GM12878 (cell line): ENCODE measurements at regions not wholly inside any gene's neighbourhood (a gene's known extent, or its start where the extent isn't known, plus 50 kb on each side); places are given as distances from the start of the nearest gene placed in this dataset.

ENCODE experiments used
- ATAC-seq: fragments of 200-7000 bp; cut with Tn5 transposase; 3 replicates; pipeline ENCODE4 v1.9.1; 2020; ENCODE audit warnings: mild to moderate bottlenecking, moderate library complexity
- BruUV-seq: library from RNA; stranded (reverse); fragments of 400-500 nt; replicated peaks from 2 replicates; lab custom pipeline; 2021; lab: Mats Ljungman, UMichigan
- CTCF ChIA-PET: fragments of 300-600 bp; sonication (Branson Sonifier 250); formaldehyde crosslinking; extraction: SDS; loops from one replicate; lab custom pipeline; 2021; ENCODE audit warnings: inconsistent platforms; lab: Yijun Ruan, JAX
- POLR2A ChIA-PET: fragments of 350-600 bp; formaldehyde crosslinking; extraction: SDS; loops from one replicate; lab custom pipeline; 2021; ENCODE audit warnings: inconsistent platforms; lab: Charles Lee
- RAD21 ChIA-PET: fragments of 300-600 bp; sonication (Branson Sonifier 250); formaldehyde crosslinking; loops from one replicate; lab custom pipeline; 2023; ENCODE audit warnings: antibody characterized with exemption; ENCODE audit not compliant: unreplicated experiment; lab: Charles Lee
- SMC1A ChIA-PET: fragments of 300-600 bp; sonication (Branson Sonifier 250); formaldehyde crosslinking; loops from one replicate; lab custom pipeline; 2023; ENCODE audit not compliant: unreplicated experiment, uncharacterized antibody; lab: Charles Lee
- DNase-seq: peaks from one replicate; pipeline ENCODE4 v3.0.0-alpha.2; 2011; ENCODE audit warnings: low read depth, low spot score
- FAIRE-seq: peaks from 3 replicates; lab custom pipeline; 2011; peaks lifted over from hg19 to GRCh38; lab: Jason Lieb, UNC
- H2AFZ ChIP-seq: 2 replicates; pipeline ENCODE4 v1.6.0; 2011; ENCODE audit warnings: low read depth, low read length, control low read depth; ENCODE audit not compliant: control insufficient read depth
- H3K27ac ChIP-seq: 2 replicates; pipeline ENCODE4 v1.5.1; 2011; ENCODE audit warnings: control low read depth; ENCODE audit not compliant: control insufficient read depth, insufficient read depth
- H3K27me3 ChIP-seq, 2 experiments: replicated peaks in 1 of 2; 2 replicates each; pipeline versions ENCODE4 v1.6.0 to v1.6.1; 2011; ENCODE audit warnings: low read length in 1 of 2; ENCODE audit not compliant: control insufficient read depth in 2 of 2, insufficient read depth in 2 of 2
- H3K36me3 ChIP-seq, 2 experiments: 2 replicates each; pipeline ENCODE4 v1.5.1; 2011; ENCODE audit warnings: low read length in 1 of 2; ENCODE audit not compliant: control insufficient read depth in 2 of 2, insufficient read depth in 2 of 2
- H3K4me1 ChIP-seq: 2 replicates; pipeline ENCODE4 v1.6.1; 2011; ENCODE audit warnings: mild to moderate bottlenecking, low read length, moderate library complexity, mixed read lengths; ENCODE audit not compliant: control insufficient read depth, insufficient read depth
- H3K4me2 ChIP-seq: 2 replicates; pipeline ENCODE4 v1.6.0; 2011; ENCODE audit warnings: control low read depth; ENCODE audit not compliant: control insufficient read depth, insufficient read depth
- H3K4me3 ChIP-seq: fragments of 200-600 bp; sonication (generic); 2 replicates; pipeline ENCODE4 v1.5.1; 2016
- H3K79me2 ChIP-seq: 2 replicates; pipeline ENCODE4 v1.6.0; 2011; ENCODE audit warnings: low read length; ENCODE audit not compliant: control insufficient read depth, insufficient read depth
- H3K9ac ChIP-seq: 2 replicates; pipeline ENCODE4 v1.8.0; 2011; ENCODE audit warnings: low read length, control low read depth, mixed read lengths; ENCODE audit not compliant: control insufficient read depth, insufficient read depth
- H3K9me3 ChIP-seq: replicated peaks from 3 replicates; pipeline ENCODE4 v1.5.1; 2011; ENCODE audit warnings: mild to moderate bottlenecking, low read length; ENCODE audit not compliant: control insufficient read depth, insufficient read depth
- H4K20me1 ChIP-seq: 2 replicates; pipeline ENCODE4 v1.6.0; 2011; ENCODE audit not compliant: control insufficient read depth, insufficient read depth
- BACH1 ChIP-seq: fragments of 450-650 bp; IDR thresholded peaks from 2 replicates; pipeline ENCODE4 v1.6.1; 2017; ENCODE audit warnings: mild to moderate bottlenecking, borderline replicate concordance
- BMI1 ChIP-seq: fragments of 450-650 bp; IDR thresholded peaks from 2 replicates; pipeline ENCODE4 v1.6.1; 2016; ENCODE audit warnings: mild to moderate bottlenecking, moderate library complexity, borderline replicate concordance
- FOXM1 ChIP-seq: IDR thresholded peaks from 2 replicates; pipeline ENCODE4 v1.6.1; 2012; ENCODE audit warnings: low read depth, mild to moderate bottlenecking, inconsistent platforms, low read length, moderate library complexity
- GABPA ChIP-seq: IDR thresholded peaks from 2 replicates; pipeline ENCODE4 v1.6.1; 2014; ENCODE audit warnings: antibody characterized with exemption, low read depth, mild to moderate bottlenecking, inconsistent platforms
- GATAD2B ChIP-seq: fragments of 450-650 bp; conservative IDR thresholded peaks from 2 replicates; pipeline ENCODE4 v1.6.1; 2017; ENCODE audit warnings: low read depth, mild to moderate bottlenecking, moderate library complexity
- IKZF1 ChIP-seq: fragments of 450-650 bp; conservative IDR thresholded peaks from 2 replicates; pipeline ENCODE4 v1.6.1; 2017; ENCODE audit warnings: antibody characterized with exemption, mild to moderate bottlenecking
- IRF4 ChIP-seq: IDR thresholded peaks from 2 replicates; pipeline ENCODE4 v1.6.1; 2011; ENCODE audit warnings: low read depth, low read length
- MEF2B ChIP-seq: fragments of 450-650 bp; IDR thresholded peaks from 2 replicates; pipeline ENCODE4 v1.6.1; 2018; ENCODE audit warnings: mild to moderate bottlenecking, moderate library complexity; ENCODE audit not compliant: partially characterized antibody, poor library complexity, severe bottlenecking
- PAX5 ChIP-seq: IDR thresholded peaks from 2 replicates; pipeline ENCODE4 v1.6.1; 2011; ENCODE audit warnings: low read depth, low read length, borderline replicate concordance
- RAD21 ChIP-seq: IDR thresholded peaks from 2 replicates; pipeline ENCODE4 v1.6.1; 2011; ENCODE audit warnings: mild to moderate bottlenecking, low read depth, low read length, moderate library complexity; ENCODE audit not compliant: insufficient read depth
- RBBP5 ChIP-seq: fragments of 200-600 bp; sonication (generic); conservative IDR thresholded peaks from 2 replicates; pipeline ENCODE4 v1.6.1; 2016
- RELA ChIP-seq: fragments of 450-650 bp; IDR thresholded peaks from 2 replicates; pipeline ENCODE4 v1.8.0; 2014; ENCODE audit warnings: borderline replicate concordance; ENCODE audit not compliant: partially characterized antibody
- RFX5 ChIP-seq: IDR thresholded peaks from 2 replicates; pipeline ENCODE4 v1.6.1; 2011; ENCODE audit warnings: low read depth, low read length, improper control_type of control experiment
- SMAD5 ChIP-seq: IDR thresholded peaks from 2 replicates; pipeline ENCODE4 v1.6.1; 2016; ENCODE audit warnings: antibody characterized with exemption, low read depth
- SP1 ChIP-seq: IDR thresholded peaks from one replicate; pipeline ENCODE4 v1.6.1; 2011; ENCODE audit warnings: low read depth, low read length
- SRF ChIP-seq, 2 experiments: IDR thresholded peaks; 2 replicates each; pipeline ENCODE4 v1.6.1; 2011; ENCODE audit warnings: low read depth in 2 of 2, low read length in 2 of 2, mild to moderate bottlenecking in 1 of 2, moderate library complexity in 1 of 2
- SUPT20H ChIP-seq: IDR thresholded peaks from 2 replicates; pipeline ENCODE4 v1.6.1; 2011; ENCODE audit warnings: low read depth, mild to moderate bottlenecking, low read length, moderate library complexity, borderline replicate concordance; ENCODE audit not compliant: control insufficient read depth
- SUZ12 ChIP-seq: fragments of 200-600 bp; sonication (generic); IDR thresholded peaks from one replicate; pipeline ENCODE4 v1.6.1; 2018; ENCODE audit warnings: antibody characterized with exemption, mild to moderate bottlenecking; ENCODE audit not compliant: unreplicated experiment
- WGBS: methylation state at CpG from one replicate; pipeline ENCODE4 v1.1.6; 2016; ENCODE audit warnings: low lambda C conversion rate; ENCODE audit not compliant: insufficient replicate concordance, insufficient coverage; ENCODE audit errors: missing lambda C conversion rate; 5-methylcytosine and 5-hydroxymethylcytosine counted together
- in situ Hi-C: fragments of 300-500 bp; cut with MboI; formaldehyde crosslinking; loops from 9 replicates; pipeline ENCODE4 v1.14.3; 2018; ENCODE audit warnings: mixed read lengths
- intact Hi-C: fragments of 100-400 bp; cut with micrococcal nuclease; formaldehyde crosslinking; loops from one replicate; pipeline ENCODE4 v1.14.2; 2022; ENCODE audit not compliant: unreplicated experiment
- TF ChIP-seq, protein P1 (sequence below): IDR thresholded peaks from 2 replicates; pipeline ENCODE4 v1.6.1; 2011; ENCODE audit warnings: borderline replicate concordance, low read depth, mild to moderate bottlenecking, moderate library complexity, low read length; ENCODE audit not compliant: insufficient read depth, poor library complexity, severe bottlenecking
- TF ChIP-seq, protein P2 (sequence below): fragments of 450-650 bp; IDR thresholded peaks from 2 replicates; pipeline ENCODE4 v1.6.1; 2016; ENCODE audit warnings: mild to moderate bottlenecking

DNA sequence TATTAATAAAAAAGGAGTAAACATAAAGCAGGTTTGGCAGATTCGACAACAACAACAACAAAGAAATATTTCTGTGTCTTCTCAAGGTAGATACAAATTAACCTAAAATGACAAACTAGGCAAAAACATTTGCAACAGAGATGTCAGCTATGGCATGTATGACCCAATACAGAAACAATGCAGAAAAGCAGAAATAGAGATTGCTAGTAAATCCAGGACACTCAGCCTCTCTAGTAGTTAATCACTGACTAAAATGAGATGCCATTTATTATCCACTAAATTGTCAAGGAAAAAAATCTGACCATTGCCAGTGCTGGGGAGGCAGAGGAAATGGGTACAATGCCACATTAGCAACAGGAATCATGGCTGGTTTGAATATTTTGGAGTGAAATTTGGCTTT is 250.5 kb downstream of the TEX29 start:
- H3K4me2 ChIP-seq: no peak overlapping the region
- no peak for ATAC-seq
- no peak overlapping the region for H3K4me3 ChIP-seq
- in situ Hi-C loops: no loop called here
- RAD21 ChIA-PET: no interaction called here
- no peaks in the 10 kb centered on the region for H3K4me1 ChIP-seq
- POLR2A ChIA-PET: no interaction called here
- no peak for FAIRE-seq
- no peak overlapping the region for H3K9ac ChIP-seq
- H3K79me2 ChIP-seq: no peaks in the 10 kb centered on the region
- no TSS peak for BruUV-seq
- no peaks in the 10 kb centered on the region for H4K20me1 ChIP-seq
- CTCF ChIA-PET: no interaction called here
- SMC1A ChIA-PET: no interaction called here
- WGBS: 26% methylated on average over 1 of the region's 1 CpG
- no peak for DNase-seq
- TF ChIP-seq RFX5 (no peak), IRF4 (no peak), SMAD5 (no peak), IKZF1 (no peak), SUZ12 (no peak), FOXM1 (no peak), SRF (IDR thresholded peaks at IDR 0.05; ENCODE audit: low read depth in 2 of 2, low read length in 2 of 2) (no peak), GATAD2B (no peak), SP1 (no peak), BACH1 (no peak), SUPT20H (no peak), RELA (no peak), PAX5 (no peak), GABPA (no peak), BMI1 (no peak), MEF2B (no peak), RAD21 (no peak), RBBP5 (no peak)
- TF ChIP-seq, protein P1, sequence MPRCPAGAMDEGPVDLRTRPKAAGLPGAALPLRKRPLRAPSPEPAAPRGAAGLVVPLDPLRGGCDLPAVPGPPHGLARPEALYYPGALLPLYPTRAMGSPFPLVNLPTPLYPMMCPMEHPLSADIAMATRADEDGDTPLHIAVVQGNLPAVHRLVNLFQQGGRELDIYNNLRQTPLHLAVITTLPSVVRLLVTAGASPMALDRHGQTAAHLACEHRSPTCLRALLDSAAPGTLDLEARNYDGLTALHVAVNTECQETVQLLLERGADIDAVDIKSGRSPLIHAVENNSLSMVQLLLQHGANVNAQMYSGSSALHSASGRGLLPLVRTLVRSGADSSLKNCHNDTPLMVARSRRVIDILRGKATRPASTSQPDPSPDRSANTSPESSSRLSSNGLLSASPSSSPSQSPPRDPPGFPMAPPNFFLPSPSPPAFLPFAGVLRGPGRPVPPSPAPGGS: no peak
- TF ChIP-seq, protein P2, sequence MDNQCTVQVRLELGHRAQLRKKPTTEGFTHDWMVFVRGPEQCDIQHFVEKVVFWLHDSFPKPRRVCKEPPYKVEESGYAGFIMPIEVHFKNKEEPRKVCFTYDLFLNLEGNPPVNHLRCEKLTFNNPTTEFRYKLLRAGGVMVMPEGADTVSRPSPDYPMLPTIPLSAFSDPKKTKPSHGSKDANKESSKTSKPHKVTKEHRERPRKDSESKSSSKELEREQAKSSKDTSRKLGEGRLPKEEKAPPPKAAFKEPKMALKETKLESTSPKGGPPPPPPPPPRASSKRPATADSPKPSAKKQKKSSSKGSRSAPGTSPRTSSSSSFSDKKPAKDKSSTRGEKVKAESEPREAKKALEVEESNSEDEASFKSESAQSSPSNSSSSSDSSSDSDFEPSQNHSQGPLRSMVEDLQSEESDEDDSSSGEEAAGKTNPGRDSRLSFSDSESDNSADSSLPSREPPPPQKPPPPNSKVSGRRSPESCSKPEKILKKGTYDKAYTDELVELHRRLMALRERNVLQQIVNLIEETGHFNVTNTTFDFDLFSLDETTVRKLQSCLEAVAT: no peak
- H3K27ac ChIP-seq: no peak overlapping the region
- H3K36me3 ChIP-seq: no peaks in the 10 kb centered on the region
- H3K27me3 ChIP-seq: no peaks in the 10 kb centered on the region
- intact Hi-C loops: no loop called here
- no peak overlapping the region for H2AFZ ChIP-seq
- H3K9me3 ChIP-seq: no peaks in the 10 kb centered on the region; the same call in 2 of the 3 replicates
